Vagina (tissue), 2 donors: ENCODE measurements at regions not wholly inside any gene's neighbourhood (a gene's known extent, or its start where the extent isn't known, plus 50 kb on each side); places are given as distances from the start of the nearest gene placed in this dataset.

ENCODE experiments used
- DNase-seq, 2 donors: peaks; one replicate each; pipeline ENCODE4 v3.0.0-alpha.2; 2017; ENCODE audit errors: extremely low spot score in 2 of 2
- H3K27ac ChIP-seq: fragments of 200-600 bp; sonication (generic); one replicate; pipeline ENCODE4 v1.5.1; 2019
- H3K27me3 ChIP-seq: fragments of 200-600 bp; sonication (generic); one replicate; pipeline ENCODE4 v1.5.1; 2019
- H3K36me3 ChIP-seq, 2 donors: fragments of 200-600 bp; sonication (generic); one replicate each; pipeline ENCODE4 v1.5.1; 2017 to 2019
- H3K4me1 ChIP-seq: fragments of 200-600 bp; sonication (generic); one replicate; pipeline ENCODE4 v1.5.1; 2019
- H3K4me3 ChIP-seq, 2 donors: fragments of 200-600 bp; sonication (generic); 1 replicate in 1 of 2; 2 replicates in 1 of 2; pipeline ENCODE4 v1.5.1; 2016 to 2019
- H3K9me3 ChIP-seq: fragments of 200-600 bp; sonication (generic); one replicate; pipeline ENCODE4 v1.5.1; 2019
- CTCF ChIP-seq, 3 experiments: fragments of 450-650 bp in 2 of 3; fragments of 200-600 bp in 1 of 3; sonication (generic) in 1 of 3; IDR thresholded peaks; one replicate each; pipeline ENCODE4 v1.5.1; 2017 to 2019; ENCODE audit warnings: antibody characterized with exemption in 3 of 3, mild to moderate bottlenecking in 2 of 3, moderate library complexity in 2 of 3
- POLR2A ChIP-seq, 2 donors: fragments of 450-650 bp; IDR thresholded peaks; one replicate each; pipeline ENCODE4 v1.6.1; 2017; ENCODE audit warnings: antibody characterized with exemption in 2 of 2, mild to moderate bottlenecking in 2 of 2, moderate library complexity in 2 of 2
- POLR2AphosphoS5 ChIP-seq, 2 donors: sonication (generic); formaldehyde crosslinking; IDR thresholded peaks; one replicate each; pipeline ENCODE4 v1.9.0; 2017; ENCODE audit warnings: antibody characterized with exemption in 2 of 2, mild to moderate bottlenecking in 2 of 2, low read depth in 1 of 2; ENCODE audit not compliant: insufficient read depth in 1 of 2
- intact Hi-C: fragments of 100-400 bp; cut with DNase I; formaldehyde crosslinking; loops from one replicate; pipeline ENCODE4 v1.15.1; 2023

- no peak for TF ChIP-seq CTCF (IDR thresholded peaks at IDR 0.05)
- no peak for TF ChIP-seq POLR2A (IDR thresholded peaks at IDR 0.05)
- no peak for TF ChIP-seq POLR2AphosphoS5 (IDR thresholded peaks at IDR 0.05; ENCODE audit: insufficient read depth in 1 of 2, low read depth in 1 of 2)
- Histone ChIP-seq H3K4me3 (no peak overlapping the region), H3K36me3 (no peaks in the 10 kb centered on the region), H3K27me3 (no peaks in the 10 kb centered on the region), H3K9me3 (no peaks in the 10 kb centered on the region), H3K4me1 (peaks cover 8% of the 10 kb centered on the region), H3K27ac (no peak overlapping the region)
- no peak for DNase-seq
- intact Hi-C loops = no loop called here
Observed at GRCh38 chr11:128244871-128245270, 342.5 kb downstream of the ETS1 start.

- no peak overlapping the region for H3K4me3 ChIP-seq
- no peak for DNase-seq
- peaks cover 3% of the 10 kb centered on the region for H3K4me1 ChIP-seq
- H3K27ac ChIP-seq = no peak overlapping the region
- TF ChIP-seq POLR2A (IDR thresholded peaks at IDR 0.05) (no peak), POLR2AphosphoS5 (IDR thresholded peaks at IDR 0.05; ENCODE audit: insufficient read depth in 1 of 2, low read depth in 1 of 2) (no peak), CTCF (IDR thresholded peaks at IDR 0.05) (no peak)
- no peaks in the 10 kb centered on the region for H3K27me3 ChIP-seq
- H3K36me3 ChIP-seq = no peaks in the 10 kb centered on the region
- H3K9me3 ChIP-seq = no peaks in the 10 kb centered on the region
- intact Hi-C loops = no loop called here
Observed at GRCh38 chr11:128242451-128242850, 344.9 kb downstream of the ETS1 start.

- H3K36me3 ChIP-seq = no peaks in the 10 kb centered on the region
- H3K4me3 ChIP-seq = no peak overlapping the region
- intact Hi-C loops = no loop called here
- TF ChIP-seq CTCF (IDR thresholded peaks at IDR 0.05) = no peak
- no peak for TF ChIP-seq POLR2AphosphoS5 (IDR thresholded peaks at IDR 0.05; ENCODE audit: insufficient read depth in 1 of 2, low read depth in 1 of 2)
- no peak for TF ChIP-seq POLR2A (IDR thresholded peaks at IDR 0.05)
- no peak overlapping the region for H3K27ac ChIP-seq
- no peaks in the 10 kb centered on the region for H3K4me1 ChIP-seq
- no peaks in the 10 kb centered on the region for H3K27me3 ChIP-seq
- no peak for DNase-seq
- no peaks in the 10 kb centered on the region for H3K9me3 ChIP-seq
Observed at GRCh38 chr11:128240546-128240945, 346.8 kb downstream of the ETS1 start.

- intact Hi-C loops = no loop called here
- no peaks in the 10 kb centered on the region for H3K27me3 ChIP-seq
- TF ChIP-seq POLR2AphosphoS5 (IDR thresholded peaks at IDR 0.05; ENCODE audit: insufficient read depth in 1 of 2, low read depth in 1 of 2) (no peak), POLR2A (IDR thresholded peaks at IDR 0.05) (no peak), CTCF (IDR thresholded peaks at IDR 0.05) (no peak)
- no peaks in the 10 kb centered on the region for H3K36me3 ChIP-seq
- DNase-seq = no peak
- H3K4me1 ChIP-seq = no peaks in the 10 kb centered on the region
- no peak overlapping the region for H3K4me3 ChIP-seq
- no peak overlapping the region for H3K27ac ChIP-seq
- H3K9me3 ChIP-seq = no peaks in the 10 kb centered on the region
Observed at GRCh38 chr11:128239306-128239705, 348.1 kb downstream of the ETS1 start.

- intact Hi-C loops = no loop called here
- DNase-seq = no peak
- no peak for TF ChIP-seq CTCF (IDR thresholded peaks at IDR 0.05)
- TF ChIP-seq POLR2AphosphoS5 (IDR thresholded peaks at IDR 0.05; ENCODE audit: insufficient read depth in 1 of 2, low read depth in 1 of 2) = no peak
- no peak for TF ChIP-seq POLR2A (IDR thresholded peaks at IDR 0.05)
- Histone ChIP-seq H3K27ac (no peak overlapping the region), H3K36me3 (no peaks in the 10 kb centered on the region), H3K4me1 (no peaks in the 10 kb centered on the region), H3K4me3 (no peak overlapping the region), H3K27me3 (no peaks in the 10 kb centered on the region), H3K9me3 (no peaks in the 10 kb centered on the region)
Observed at GRCh38 chr11:128238521-128239265, 348.7 kb downstream of the ETS1 start.
